Stimulated activated CD4-positive, alpha-beta T cell treated with anti-CD3 and anti-CD28 coated beads, Interleukin-4, amount 100 ng/mL, for 4 hours (primary cell): ENCODE measurements at regions not wholly inside any gene's neighbourhood (a gene's known extent, or its start where the extent isn't known, plus 50 kb on each side); places are given as distances from the start of the nearest gene placed in this dataset.

Source experiments
- DNase-seq, 2 experiments: peaks; one replicate each; pipeline ENCODE4 v3.0.0-alpha.2; 2020

DNA sequence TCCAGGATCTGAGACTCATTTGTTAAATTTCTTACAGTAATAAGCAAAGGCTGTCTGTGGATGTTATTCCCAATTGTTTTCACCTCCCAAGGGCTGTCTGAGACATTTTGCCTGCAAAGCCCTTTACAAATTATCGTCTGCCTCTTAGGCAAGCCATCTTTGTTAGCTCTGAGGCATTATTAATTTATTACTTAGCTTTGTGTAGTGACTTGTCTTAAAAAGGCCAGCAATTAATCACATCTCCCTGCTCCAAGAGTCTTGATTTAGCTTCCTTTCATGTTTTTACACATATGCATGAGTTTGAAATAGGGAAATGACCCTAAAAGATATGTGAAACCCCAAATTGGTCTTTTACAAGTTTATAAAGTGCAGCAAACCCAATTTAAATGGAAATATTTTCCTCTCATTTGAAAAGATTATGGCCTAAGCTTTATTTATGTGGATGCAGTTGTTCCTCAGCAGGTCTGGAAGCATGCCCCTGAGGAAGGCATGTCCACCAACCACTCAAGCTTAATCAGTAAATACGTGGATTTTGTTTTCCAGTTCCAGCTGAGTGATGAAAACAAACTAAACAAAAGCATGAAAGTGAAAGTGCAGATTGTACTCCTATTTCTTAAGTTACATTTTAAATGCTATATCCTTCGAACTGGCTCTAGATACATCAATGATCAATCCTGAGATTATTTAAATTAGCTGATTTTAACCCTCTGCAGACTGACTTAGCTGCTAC is 173.6 kb upstream of the LNX1 start:
- no peak for DNase-seq

DNA sequence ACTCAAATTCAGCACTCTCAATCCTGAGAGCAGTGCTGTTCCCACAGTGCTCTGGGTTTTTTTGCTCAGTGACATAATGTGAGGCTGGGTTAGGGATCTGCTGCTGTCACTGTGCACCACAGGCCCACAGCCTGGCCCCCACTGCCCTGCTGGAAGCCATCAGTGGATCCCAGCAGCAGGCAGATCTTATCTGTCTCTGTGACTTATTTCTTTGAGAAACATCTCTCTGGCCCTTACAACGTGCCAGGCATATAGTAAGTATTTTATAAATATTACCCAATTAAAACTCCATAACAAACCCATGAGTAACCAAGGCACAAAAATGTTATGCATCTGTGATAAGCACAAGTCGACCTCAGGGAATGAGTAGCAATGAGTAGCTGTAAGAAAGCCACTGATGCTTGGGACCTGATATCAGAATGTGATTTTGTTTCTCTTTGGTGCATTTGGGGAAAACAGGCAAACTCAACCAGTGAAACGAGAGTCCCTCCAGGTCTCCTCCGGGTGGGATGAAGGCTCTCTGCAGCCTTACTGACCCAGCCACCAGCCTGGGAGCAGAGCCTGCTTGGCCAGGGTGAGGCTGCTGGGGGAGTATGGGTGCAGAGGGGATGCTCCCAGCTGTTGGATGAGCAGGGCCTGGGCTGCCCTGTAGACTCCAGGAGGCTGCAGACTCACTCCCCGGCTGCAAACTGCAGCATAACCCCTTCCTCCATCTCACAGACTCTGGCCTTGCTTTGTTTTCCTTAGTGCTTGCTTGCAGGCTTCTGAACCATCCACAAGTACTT is 172.7 kb upstream of the LNX1 start:
- no peak for DNase-seq

DNA sequence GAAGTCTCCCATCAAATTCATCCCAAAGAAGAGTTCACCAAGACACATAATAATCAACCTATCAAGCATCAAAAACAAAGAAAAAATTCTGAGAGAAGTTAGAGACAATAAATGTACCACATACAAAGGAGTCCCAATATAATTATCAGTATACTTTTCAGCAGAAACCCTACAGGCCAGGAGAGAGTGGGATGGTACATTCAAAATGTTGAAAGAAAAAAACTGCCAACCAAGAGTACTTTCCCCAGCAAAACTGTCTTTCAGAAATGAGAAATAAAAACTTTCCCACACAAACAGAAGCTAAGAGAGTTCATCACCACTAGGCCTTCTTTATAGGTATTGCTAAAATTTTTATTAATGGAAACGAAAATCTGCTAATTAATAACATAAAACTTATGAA is 164.4 kb upstream of the LNX1 start:
- DNase-seq, result no peak

DNA sequence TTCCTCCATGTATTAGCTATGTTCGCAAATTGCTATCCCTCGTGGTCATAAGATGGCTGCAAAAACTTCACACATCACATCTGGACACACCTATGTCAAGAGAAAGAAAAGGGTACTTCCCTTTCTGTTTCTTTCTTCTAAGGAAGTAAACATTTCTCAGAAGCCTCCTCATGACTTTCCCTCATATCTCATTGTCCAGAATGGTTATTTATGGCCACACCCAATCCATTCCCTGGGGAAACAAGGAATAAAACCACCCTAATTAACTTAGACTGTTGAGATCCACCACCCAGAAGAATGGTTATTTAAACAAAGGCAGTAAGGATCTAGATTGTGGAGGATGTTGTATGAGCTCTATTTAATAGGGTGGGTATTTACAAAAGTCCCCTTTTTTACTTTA is 160.8 kb upstream of the LNX1 start:
- no peak for DNase-seq

DNA sequence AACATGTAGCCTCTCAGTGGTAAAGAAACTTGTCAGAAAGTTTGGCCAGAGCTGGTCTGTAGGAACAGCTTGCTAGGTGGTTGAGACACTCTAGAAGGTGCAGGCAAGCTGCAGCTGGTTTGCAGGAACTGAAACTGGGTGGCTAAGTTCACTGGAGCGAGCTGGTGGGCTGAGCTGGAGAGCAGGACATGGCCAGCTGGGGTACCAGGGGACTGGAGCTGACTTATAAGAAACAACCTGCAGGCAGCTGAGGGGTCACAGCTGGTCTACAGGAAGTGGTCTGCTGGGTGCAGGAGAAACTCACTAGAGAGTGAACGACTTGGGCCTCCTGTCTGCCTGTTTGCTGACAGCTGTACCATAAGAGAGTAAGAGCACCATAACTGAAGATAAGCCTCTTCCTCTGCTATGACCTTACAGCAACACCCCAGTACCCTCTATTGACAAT is 157.1 kb upstream of the LNX1 start:
- DNase-seq, result no peak

DNA sequence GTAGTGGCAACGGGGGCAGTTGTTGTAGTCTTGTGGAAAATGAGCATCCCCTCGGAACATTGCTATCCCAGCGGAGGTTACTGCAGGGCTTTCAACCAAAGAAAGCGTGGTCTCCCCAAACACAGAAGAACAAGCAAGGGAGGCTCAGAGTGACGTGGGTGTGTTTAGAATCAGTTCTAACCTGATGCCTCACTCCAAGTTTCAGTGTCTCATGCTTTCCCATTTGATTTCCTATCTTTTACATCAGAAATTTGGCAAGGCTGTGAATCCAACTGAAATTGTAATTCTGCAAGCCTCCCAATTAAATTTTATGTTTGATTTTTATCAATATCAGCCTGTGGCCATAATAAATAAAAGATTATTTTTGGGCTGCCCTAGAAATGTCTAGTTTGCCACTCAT is 156.1 kb upstream of the LNX1 start:
- no peak for DNase-seq

DNA sequence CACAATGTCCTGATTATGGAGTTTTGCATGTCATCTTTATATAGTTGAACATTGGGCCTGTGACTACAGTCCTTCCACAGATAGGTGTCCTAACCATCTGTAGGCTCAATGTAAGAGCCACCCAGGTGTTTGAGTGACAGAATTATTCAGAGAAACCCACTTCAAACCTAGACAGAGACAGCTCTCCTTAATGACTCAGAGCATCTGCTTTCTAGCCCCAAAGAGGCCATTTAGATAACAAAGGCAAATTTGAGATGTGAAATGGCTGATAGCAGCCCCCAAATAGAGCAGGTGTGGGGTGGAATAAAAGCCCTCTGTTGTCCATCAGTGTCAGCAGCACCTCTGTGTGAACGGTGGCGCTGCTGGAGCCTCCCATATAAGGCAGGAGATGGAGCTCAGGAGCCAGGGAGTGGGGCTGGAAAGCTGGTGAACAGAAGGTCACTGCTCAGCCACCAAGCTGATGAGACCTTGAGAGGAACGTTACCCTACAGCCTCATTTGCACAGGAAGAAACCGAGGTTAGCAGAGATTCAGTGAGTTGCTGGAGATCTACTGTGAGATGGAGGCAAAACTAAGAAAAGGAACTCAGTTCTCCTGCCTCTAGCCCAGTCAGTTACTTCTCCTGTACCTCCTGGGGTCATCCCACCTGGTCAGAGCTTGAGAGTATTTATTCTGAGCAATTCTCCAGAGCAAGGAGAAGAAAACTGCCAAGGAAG is 153.3 kb upstream of the LNX1 start:
- DNase-seq, result no peak

DNA sequence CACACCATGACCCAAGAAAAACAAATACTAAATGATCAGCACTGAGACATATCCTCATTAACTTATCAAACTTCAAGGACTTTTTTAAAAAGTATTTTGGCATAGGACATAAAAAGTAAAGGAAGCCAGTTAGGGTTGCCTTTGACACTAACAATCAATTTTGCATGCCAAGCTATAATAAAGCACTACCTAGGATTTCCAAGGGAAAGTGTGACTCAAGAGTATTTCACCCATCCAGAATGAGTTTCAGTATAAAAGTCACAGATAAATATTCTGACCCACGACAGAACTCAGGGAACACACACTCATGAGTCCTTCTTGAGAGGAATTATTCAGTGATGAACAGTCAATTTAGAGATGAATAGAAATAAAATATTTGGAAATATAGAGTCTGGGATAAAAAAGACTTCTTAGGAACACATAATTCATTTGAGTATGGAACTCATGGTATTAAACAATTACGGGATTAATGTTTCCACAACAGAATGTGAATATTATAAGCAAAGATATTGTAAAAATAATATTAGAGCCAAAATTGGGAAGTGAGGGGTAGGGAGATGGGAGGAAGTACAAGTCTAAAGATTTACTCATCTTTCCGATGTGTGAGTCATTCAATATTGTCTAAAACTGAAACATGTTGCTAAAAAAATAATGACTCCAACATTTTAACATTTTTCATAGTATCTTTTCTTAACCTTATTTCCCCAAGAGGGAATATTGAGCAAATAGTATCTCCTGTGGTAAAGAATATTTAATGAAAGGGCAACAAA is 143.5 kb upstream of the LNX1 start:
- DNase-seq, result no peak

DNA sequence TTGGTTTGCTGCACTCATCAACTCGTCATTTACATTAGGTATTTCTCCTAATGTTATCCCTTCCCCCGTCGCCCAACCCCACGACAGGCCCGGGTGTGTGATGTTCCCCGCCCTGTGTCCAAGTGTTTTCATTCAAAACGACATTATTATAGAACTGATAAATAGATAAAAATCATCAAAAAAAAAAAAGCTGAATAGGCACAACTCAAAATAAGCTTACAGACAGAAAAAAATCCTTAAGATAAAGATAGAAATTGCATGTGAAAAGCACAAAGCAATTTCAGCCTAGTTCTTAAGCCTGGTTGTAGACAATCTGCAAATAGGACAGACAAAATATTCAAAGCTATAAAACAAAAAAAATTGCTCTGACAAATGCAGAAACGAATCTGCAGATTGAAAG is 142.9 kb upstream of the LNX1 start:
- DNase-seq, result no peak

DNA sequence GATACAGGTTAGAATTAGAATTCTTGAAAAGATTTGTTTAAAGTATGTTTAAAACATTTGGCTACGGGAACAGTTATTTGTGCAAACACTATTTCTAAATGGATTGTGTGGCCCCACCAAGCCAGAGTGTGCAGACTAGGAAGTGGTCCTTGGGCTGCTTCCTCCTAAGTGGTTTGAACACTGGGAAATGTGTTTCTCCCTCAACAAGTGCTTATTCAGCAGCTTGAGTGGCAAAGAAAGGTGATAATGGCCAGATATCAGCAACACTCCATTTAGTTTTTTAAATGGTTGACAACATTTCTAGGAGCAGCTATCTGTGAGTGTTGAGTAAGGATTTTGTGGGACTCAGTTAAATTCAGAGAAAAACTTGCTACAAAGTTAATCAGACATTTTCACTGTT is 141.4 kb upstream of the LNX1 start:
- DNase-seq, result no peak

DNA sequence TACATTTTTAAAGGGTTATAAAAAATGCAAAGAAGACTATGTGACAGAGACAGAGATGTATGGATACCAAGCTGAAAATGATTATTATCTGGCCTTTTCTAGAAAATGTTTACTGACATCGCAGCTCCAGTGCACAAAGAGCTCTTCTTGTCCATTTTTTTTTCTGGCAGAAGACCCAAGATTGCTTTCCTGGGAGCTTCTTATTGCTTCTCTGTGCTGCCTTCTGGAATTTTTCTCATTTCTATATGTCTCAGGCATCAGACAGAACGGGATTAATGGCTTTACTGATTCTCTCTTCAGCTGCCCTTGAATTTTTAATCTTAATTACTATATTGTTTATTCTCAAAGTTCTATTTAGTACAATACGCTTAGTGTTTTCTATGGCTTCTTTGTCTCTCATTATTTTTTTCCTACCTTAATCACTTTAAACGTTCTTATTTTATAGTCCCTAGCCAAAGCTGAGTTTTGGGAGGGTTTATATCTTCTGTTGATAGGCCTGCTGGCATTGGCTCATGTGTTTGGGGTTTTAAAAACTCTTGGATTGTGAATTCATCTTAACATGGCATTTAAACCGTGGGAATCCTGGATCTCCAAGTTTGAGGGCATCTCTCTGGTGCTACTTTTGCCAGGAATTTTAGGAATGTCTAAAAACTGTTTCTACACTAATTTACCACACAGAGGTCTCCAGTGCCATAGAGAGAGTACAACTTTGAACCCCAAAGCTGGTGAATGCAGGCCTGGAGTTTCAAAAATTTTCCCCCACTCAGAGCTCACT is 138.9 kb upstream of the LNX1 start:
- no peak for DNase-seq

DNA sequence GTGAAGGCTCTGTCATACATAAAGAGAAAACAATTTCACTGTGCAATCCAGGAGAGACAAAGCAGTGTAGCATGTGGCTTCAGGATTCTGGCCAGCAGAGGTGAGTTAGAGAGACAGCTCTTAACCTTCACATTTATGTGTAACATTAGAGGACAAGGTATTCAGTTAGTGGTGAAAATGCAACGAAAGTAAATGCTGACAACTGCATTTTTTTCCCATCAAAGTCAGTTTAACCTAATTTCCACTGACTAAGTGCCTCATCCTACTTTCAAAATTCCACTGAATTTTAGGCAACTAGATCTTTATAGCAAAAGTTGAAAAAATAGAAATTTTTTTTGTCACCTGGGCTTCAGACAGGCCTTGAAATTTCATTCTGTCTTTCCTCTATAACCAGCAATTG is 130.8 kb upstream of the LNX1 start:
- DNase-seq, result no peak

DNA sequence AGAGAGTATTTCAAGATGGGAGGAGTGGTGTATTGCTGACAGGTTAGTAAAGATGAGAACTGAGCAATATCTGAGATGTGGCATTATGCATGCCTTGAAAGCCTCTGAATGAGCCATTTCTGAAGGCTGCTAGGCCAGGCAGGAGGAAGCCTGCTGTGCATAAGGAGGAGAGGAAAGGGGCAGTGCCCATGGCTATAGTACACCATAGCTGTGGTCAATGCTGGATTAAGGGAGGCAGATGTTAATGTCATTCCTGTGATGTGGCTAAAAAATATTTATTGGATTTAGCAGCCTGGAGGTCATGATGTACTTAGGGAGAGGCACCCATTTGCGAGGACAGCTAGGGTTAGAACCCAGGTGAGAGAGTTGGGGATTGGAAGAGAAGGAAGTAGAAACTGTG is 130.0 kb upstream of the LNX1 start:
- no peak for DNase-seq

DNA sequence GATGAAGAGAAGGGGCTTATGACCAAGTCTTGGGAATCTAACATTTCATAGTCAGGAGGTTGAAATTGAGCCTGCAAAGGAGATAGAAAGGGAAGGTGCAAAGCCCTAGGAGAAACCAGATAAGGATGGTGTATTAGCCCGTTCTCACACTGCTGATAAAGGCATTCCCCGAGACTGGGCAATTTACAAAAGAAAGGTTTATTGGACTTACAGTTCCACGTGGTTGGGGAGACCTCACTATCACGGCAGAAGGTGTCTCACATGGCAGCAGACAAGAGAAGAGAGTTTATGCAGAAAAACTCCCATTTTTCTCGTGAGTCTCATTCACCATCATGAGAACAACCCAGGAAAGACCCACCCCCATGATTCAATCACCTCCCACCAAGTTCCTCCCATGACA is 129.5 kb upstream of the LNX1 start:
- DNase-seq, result no peak

DNA sequence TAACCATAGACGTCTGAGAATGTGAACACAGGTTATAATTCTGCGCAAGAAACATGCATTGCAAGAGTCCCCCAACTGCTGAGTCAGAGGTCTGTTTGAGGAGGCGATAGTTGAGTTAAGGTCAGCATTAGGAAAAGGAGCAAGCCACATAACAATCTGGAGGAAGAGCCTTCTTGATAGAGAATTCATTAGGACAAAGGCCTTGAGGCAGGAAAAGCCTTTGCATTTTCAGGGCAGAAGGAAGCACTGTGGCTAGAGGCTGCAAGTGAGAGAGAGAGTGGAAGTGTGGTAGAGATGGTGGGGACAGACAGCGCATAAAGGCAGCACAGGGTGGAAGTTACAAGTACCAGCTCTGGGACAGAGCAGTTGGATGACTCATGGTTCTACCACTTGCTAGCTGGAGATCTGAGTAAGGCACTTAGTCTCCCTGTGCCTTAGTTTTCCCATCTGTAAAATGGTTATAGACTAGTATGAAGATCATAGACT is 125.8 kb upstream of the LNX1 start:
- DNase-seq, result no peak

DNA sequence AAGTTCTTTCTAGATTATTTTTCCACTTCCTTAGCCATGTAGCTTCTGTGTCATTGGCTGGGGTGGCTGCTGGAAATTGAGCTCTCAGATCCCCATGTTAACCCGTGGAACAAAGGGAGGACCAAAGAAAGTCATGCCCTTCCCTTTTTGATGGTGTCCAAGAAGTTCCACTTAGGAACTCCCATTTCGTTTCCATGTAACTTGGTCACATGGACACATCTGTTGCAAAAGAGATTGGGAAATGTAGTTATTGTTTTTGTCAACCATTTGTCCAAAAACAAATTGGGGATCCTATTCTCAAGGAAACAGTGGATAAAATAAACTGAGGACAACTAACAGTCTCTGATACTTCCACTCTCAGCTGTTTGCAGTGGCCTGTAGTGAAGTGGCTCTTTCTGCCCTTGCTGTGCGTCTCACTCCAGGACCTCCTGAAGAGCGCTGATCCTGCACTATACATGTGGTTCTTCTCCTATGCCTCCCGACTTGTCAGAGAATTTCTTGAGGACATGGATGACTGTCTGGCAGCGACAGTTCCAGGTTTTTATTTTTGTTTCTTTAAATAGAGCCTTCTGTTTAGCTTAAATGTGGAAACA is 125.3 kb upstream of the LNX1 start:
- DNase-seq, result no peak

DNA sequence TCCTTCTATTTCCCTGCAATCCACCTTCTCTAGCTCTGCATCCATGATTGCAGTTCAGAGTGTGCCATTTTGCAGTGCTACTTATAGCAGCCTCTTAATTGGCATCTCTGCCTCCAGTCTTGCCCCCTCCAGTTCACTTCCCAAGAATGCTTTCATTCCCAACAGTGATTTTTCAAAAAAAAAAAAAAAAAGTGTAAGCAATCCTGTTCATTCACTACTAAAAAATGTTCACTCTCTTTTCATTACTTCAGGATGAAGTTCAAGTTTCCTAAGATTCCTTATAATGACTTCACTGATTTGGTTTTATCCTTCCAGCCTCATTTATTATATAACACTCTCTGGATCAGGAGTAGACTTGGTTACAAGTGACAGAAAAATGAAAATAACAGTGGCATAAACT is 124.7 kb upstream of the LNX1 start:
- DNase-seq, result no peak

DNA sequence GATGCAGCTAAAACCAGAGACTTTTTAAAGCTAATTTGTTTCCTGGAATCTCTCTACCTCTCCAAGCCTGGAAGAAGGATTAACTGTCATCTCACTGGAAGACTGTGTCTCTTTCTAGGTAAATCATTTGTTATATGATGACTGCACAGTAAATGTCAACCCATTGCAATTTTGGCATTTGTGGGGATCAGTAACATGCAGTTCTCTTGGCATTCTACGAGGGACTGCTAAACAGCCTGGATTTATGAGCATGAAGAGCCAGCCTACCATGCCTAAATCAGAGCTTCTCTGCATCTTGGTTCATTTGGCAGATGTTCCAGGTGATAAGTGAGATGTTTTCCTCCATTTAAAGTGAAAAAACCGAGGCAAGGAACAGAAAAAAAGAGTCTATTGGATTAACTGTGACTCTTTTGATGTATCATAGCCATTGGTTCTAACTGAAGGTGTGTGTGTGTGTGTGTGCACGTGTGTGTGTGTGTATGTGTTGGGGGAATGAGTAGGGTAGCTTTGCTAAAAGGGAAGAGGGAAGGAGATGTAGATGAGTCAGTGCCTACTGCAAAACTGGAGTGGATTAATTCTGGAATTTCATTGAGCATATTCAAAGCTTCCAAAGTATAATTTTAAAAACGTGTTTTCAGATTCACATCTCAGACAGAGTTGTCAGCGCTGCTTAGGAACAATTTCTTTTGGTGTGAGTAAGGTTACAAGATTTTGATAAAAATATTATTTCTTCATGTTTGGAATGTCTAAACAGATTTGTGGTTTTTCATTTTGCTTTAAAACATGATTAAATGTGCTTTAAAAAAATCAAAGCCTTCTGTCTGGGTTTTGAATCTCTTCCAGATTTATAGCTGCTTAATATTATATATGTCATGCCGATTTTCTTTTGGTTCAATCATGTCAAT is 123.2 kb upstream of the LNX1 start:
- DNase-seq, result no peak

DNA sequence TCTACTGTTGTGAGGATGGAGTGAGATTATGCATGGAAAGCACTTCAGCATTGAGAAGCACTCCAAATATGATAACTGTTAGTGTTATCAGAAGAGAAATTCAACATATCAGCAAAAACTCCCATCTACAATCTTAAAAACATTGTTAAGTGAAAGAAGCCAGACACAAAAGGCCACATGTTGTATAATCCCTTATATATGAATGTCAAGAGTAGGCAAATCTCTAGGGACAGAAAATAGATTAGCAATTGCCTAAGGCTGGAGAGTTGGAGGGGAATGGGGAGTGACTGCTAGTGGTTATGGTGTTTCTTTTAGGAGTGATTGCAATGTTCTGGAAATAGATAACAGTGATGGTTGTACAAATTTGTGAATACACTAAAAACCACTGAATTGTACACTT is 122.5 kb upstream of the LNX1 start:
- DNase-seq, result no peak

DNA sequence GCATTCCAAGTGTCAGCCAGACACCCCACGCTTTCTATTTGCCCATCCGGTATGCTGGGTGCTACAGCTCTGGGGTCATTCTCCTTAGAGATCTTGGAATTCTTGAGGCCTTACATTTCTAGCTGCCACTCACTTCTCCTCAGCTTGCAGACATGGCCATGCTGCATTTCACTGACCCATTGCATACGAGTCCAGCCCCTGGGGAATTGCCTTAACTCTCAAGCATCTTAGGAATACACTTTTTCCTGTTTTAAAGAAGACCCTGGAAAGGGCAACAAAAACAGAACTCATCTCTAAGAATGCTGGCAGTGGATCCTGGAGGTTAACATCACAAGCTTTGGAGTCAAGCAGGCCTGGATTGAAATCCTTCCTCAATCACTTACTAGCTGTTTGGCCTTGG is 122.0 kb upstream of the LNX1 start:
- no peak for DNase-seq
